Right lobe of liver (tissue), 6 donors: ENCODE measurements at regions not wholly inside any gene's neighbourhood (a gene's known extent, or its start where the extent isn't known, plus 50 kb on each side); places are given as distances from the start of the nearest gene placed in this dataset.

ENCODE experiments used
- ATAC-seq, 4 donors: fragments of 200-7000 bp; cut with Tn5 transposase; one replicate each; pipeline ENCODE4 v1.9.1; 2020; ENCODE audit warnings: mild to moderate bottlenecking in 4 of 4, moderate library complexity in 4 of 4
- DNase-seq, 3 donors: peaks; one replicate each; pipeline ENCODE4 v3.0.0-alpha.2; 2020
- H3K27ac ChIP-seq, 3 donors: fragments of 200-600 bp; one replicate each; pipeline ENCODE4 v1.8.0; 2022
- H3K27me3 ChIP-seq, 2 donors: fragments of 200-600 bp; one replicate each; pipeline ENCODE4 v1.8.0; 2022
- H3K36me3 ChIP-seq, 4 donors: fragments of 200-600 bp; sonication (generic) in 1 of 4; one replicate each; pipeline versions ENCODE4 v1.5.1 to v1.8.0; 2017 to 2022; ENCODE audit warnings: control low read depth in 1 of 4
- H3K4me1 ChIP-seq, 4 donors: fragments of 200-600 bp; sonication (generic) in 1 of 4; one replicate each; pipeline versions ENCODE4 v1.5.1 to v1.8.0; 2017 to 2022; ENCODE audit warnings: control low read depth in 1 of 4
- H3K4me3 ChIP-seq, 3 donors: fragments of 200-600 bp; one replicate each; pipeline ENCODE4 v1.8.0; 2022
- H3K9me3 ChIP-seq, 4 donors: fragments of 200-600 bp; sonication (generic) in 1 of 4; one replicate each; pipeline versions ENCODE4 v1.5.1 to v1.8.0; 2017 to 2022; ENCODE audit warnings: control low read depth in 1 of 4
- POLR2A ChIP-seq: fragments of 450-650 bp; IDR thresholded peaks from one replicate; pipeline ENCODE4 v1.6.1; 2017; ENCODE audit warnings: antibody characterized with exemption, mild to moderate bottlenecking
- WGBS: methylation state at CpG from one replicate; pipeline ENCODE4 v1.1.6; 2018; ENCODE audit warnings: low coverage, low lambda C conversion rate; ENCODE audit not compliant: insufficient coverage; ENCODE audit errors: missing lambda C conversion rate; 5-methylcytosine and 5-hydroxymethylcytosine counted together
- intact Hi-C, 2 donors: fragments of 100-400 bp; cut with DNase I; formaldehyde crosslinking; loops; one replicate each; pipeline versions ENCODE4 v1.11.2 to v1.14.1; 2022
- TF ChIP-seq, protein P1 (sequence below), 4 donors: fragments of 200-600 bp in 3 of 4; fragments of 450-650 bp in 1 of 4; IDR thresholded peaks; one replicate each; pipeline versions ENCODE4 v1.5.1 to v1.8.0; 2016 to 2022; ENCODE audit warnings: antibody characterized with exemption in 4 of 4, mild to moderate bottlenecking in 2 of 4
- donor health status: DM: no; HTN: yes; CAD: no.
- donor health status: DM: no; HTN: no; CAD: no.
- donor health status: DM: no; HTN: no; CAD: no.
- donor health status: DM: no; HTN: yes; CAD: no.
- donor health status: DM: no; HTN: yes; CAD: no.

DNA sequence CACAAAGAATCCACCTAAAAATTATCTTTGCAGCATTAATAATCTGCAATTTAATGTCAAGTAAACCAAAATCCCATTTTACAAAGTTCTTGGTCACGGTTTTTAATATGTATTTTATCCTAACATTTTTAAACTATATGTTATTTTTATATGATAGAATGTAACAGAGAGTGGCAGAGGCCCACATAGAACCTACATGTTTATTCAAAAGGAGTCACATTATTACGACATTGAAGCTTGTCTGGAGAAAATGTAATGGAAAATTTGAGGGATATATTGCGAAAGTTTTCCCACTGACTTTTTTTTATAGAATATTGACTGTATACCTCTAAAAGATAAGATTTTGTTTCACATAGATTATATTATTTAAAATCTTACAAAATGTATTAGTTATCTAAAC lies 89.7 kb upstream of the COL3A1 start:
- DNase-seq: no peak
- intact Hi-C loops: no loop called here
- ATAC-seq: no peak
- 47% methylated on average over 3 of the region's 3 CpGs for WGBS
- no peaks in the 10 kb centered on the region for H3K36me3 ChIP-seq
- no peak overlapping the region for H3K4me3 ChIP-seq
- TF ChIP-seq, protein P1, sequence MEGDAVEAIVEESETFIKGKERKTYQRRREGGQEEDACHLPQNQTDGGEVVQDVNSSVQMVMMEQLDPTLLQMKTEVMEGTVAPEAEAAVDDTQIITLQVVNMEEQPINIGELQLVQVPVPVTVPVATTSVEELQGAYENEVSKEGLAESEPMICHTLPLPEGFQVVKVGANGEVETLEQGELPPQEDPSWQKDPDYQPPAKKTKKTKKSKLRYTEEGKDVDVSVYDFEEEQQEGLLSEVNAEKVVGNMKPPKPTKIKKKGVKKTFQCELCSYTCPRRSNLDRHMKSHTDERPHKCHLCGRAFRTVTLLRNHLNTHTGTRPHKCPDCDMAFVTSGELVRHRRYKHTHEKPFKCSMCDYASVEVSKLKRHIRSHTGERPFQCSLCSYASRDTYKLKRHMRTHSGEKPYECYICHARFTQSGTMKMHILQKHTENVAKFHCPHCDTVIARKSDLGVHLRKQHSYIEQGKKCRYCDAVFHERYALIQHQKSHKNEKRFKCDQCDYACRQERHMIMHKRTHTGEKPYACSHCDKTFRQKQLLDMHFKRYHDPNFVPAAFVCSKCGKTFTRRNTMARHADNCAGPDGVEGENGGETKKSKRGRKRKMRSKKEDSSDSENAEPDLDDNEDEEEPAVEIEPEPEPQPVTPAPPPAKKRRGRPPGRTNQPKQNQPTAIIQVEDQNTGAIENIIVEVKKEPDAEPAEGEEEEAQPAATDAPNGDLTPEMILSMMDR (IDR thresholded peaks at IDR 0.05): no peak
- TF ChIP-seq POLR2A: no peak
- no peak overlapping the region for H3K27ac ChIP-seq
- no peaks in the 10 kb centered on the region for H3K4me1 ChIP-seq
- H3K9me3 ChIP-seq: no peaks in the 10 kb centered on the region
- no peaks in the 10 kb centered on the region for H3K27me3 ChIP-seq

DNA sequence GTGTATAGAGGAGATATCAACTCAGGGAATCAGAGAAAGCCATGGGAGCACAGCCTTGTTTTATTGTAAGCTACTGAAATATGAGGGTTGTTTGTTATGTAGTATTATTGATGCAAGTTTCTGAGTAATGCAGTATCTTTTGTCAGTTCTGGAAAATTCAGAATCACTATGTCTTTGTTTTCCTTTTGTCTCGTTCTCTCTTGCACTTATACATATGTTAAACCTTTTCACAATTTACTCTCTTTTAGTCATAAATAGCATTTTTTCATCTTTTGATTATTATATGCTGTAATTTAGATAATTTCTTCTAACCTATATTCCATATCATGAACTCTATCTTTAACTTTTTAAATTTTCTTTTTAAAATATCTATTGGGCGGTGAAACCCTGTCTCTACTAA lies 85.0 kb upstream of the COL3A1 start:
- no peak for TF ChIP-seq POLR2A
- TF ChIP-seq, protein P1 (IDR thresholded peaks at IDR 0.05): no peak
- Histone ChIP-seq H3K4me3 (no peak overlapping the region), H3K4me1 (no peaks in the 10 kb centered on the region), H3K27me3 (no peaks in the 10 kb centered on the region), H3K27ac (no peak overlapping the region), H3K9me3 (no peaks in the 10 kb centered on the region), H3K36me3 (no peaks in the 10 kb centered on the region)
- ATAC-seq: no peak
- no peak for DNase-seq
- WGBS: 67% methylated on average over 2 of the region's 2 CpGs
- intact Hi-C loops: no loop called here

GRCh38 chr2:188890755-188891154 lies 83.4 kb upstream of the COL3A1 start:
- Histone ChIP-seq H3K4me1 (no peaks in the 10 kb centered on the region), H3K4me3 (no peak overlapping the region), H3K27me3 (no peaks in the 10 kb centered on the region), H3K36me3 (no peaks in the 10 kb centered on the region), H3K9me3 (no peaks in the 10 kb centered on the region), H3K27ac (no peak overlapping the region)
- ATAC-seq (no peak), DNase-seq (no peak)
- TF ChIP-seq POLR2A: no peak
- TF ChIP-seq, protein P1 (IDR thresholded peaks at IDR 0.05): no peak
- intact Hi-C loops: no loop called here
- 33% methylated on average over 10 of the region's 13 CpGs for WGBS

DNA sequence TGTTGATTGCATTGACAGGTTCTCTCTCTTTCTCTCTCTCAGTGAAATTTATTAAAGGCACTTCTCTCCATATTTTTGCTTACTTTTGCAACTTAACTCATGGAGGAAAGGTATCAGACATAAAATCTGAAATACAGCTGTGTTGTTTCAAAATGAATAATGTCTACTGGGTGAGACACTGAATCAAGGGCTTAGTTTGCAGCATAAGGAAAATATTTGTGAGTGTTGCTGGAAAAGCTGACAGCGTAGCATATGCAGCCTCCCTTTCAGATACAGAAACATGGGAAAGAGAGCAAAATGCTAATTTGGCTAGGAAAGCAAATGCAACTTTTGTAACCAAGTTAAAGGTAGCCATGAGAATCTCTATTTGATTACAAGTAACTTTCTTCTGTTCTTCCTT lies 81.5 kb upstream of the COL3A1 start:
- H3K9me3 ChIP-seq: no peaks in the 10 kb centered on the region
- H3K4me1 ChIP-seq: no peaks in the 10 kb centered on the region
- TF ChIP-seq POLR2A: no peak
- TF ChIP-seq, protein P1 (IDR thresholded peaks at IDR 0.05): no peak
- DNase-seq (no peak), ATAC-seq (no peak)
- 18% methylated on average over 1 of the region's 1 CpG for WGBS
- intact Hi-C loops: no loop called here
- H3K4me3 ChIP-seq: no peak overlapping the region
- no peaks in the 10 kb centered on the region for H3K27me3 ChIP-seq
- H3K27ac ChIP-seq: no peak overlapping the region
- H3K36me3 ChIP-seq: no peaks in the 10 kb centered on the region

GRCh38 chr2:188893972-188894371 lies 80.2 kb upstream of the COL3A1 start:
- 11% methylated on average over 2 of the region's 2 CpGs for whole genome bisulfite sequencing
- no peak overlapping the region for H3K4me3 ChIP-seq
- H3K27ac ChIP-seq: no peak overlapping the region
- intact Hi-C loops: no loop called here
- no peaks in the 10 kb centered on the region for H3K4me1 ChIP-seq
- TF ChIP-seq, protein P1 (IDR thresholded peaks at IDR 0.05): no peak
- TF ChIP-seq POLR2A: no peak
- H3K36me3 ChIP-seq: no peaks in the 10 kb centered on the region
- ATAC-seq (no peak), DNase-seq (no peak)
- no peaks in the 10 kb centered on the region for H3K27me3 ChIP-seq
- no peaks in the 10 kb centered on the region for H3K9me3 ChIP-seq
